Osteocyte (in vitro differentiated cells): ENCODE measurements at regions not wholly inside any gene's neighbourhood (a gene's known extent, or its start where the extent isn't known, plus 50 kb on each side); places are given as distances from the start of the nearest gene placed in this dataset.

Experiments used
- DNase-seq: peaks from one replicate; pipeline ENCODE4 v3.0.0; 2021; ENCODE audit warnings: mixed read lengths; ENCODE audit not compliant: unreplicated experiment; ENCODE audit errors: extremely low spot score
- H3K27ac Mint-ChIP-seq: one replicate; pipeline ENCODE4 v1.8.0; 2021; ENCODE audit warnings: mild to moderate bottlenecking, mixed read lengths; ENCODE audit not compliant: unreplicated experiment
- H3K27me3 Mint-ChIP-seq: one replicate; pipeline ENCODE4 v1.8.0; 2021; ENCODE audit warnings: mixed read lengths; ENCODE audit not compliant: unreplicated experiment
- H3K36me3 Mint-ChIP-seq: one replicate; pipeline ENCODE4 v1.8.0; 2021; ENCODE audit warnings: mixed read lengths; ENCODE audit not compliant: unreplicated experiment
- H3K4me1 Mint-ChIP-seq: one replicate; pipeline ENCODE4 v1.8.0; 2021; ENCODE audit warnings: mixed read lengths; ENCODE audit not compliant: unreplicated experiment
- H3K4me3 Mint-ChIP-seq: one replicate; pipeline ENCODE4 v1.8.0; 2021; ENCODE audit warnings: mild to moderate bottlenecking, moderate library complexity, mixed read lengths; ENCODE audit not compliant: unreplicated experiment
- H3K9me3 Mint-ChIP-seq: one replicate; pipeline ENCODE4 v1.8.0; 2021; ENCODE audit warnings: mixed read lengths; ENCODE audit not compliant: unreplicated experiment
- CTCF ChIP-seq: fragments of 200-600 bp; sonication (generic); IDR thresholded peaks from 2 replicates; pipeline ENCODE4 v1.5.0; 2021; ENCODE audit warnings: antibody characterized with exemption, mild to moderate bottlenecking, moderate library complexity

GRCh38 chrX:94204524-94204923 is 530.5 kb downstream of the FAM133A start:
- no peaks in the 10 kb centered on the region for H3K4me1 Mint-ChIP-seq
- H3K36me3 Mint-ChIP-seq: no peaks in the 10 kb centered on the region
- no peak for TF ChIP-seq CTCF
- DNase-seq: no peak
- no peak overlapping the region for H3K4me3 Mint-ChIP-seq
- H3K27ac Mint-ChIP-seq: no peak overlapping the region
- H3K27me3 Mint-ChIP-seq: no peaks in the 10 kb centered on the region
- no peaks in the 10 kb centered on the region for H3K9me3 Mint-ChIP-seq

GRCh38 chrX:94216738-94217137 is 542.7 kb downstream of the FAM133A start:
- no peaks in the 10 kb centered on the region for H3K9me3 Mint-ChIP-seq
- no peak overlapping the region for H3K27ac Mint-ChIP-seq
- H3K27me3 Mint-ChIP-seq: no peaks in the 10 kb centered on the region
- DNase-seq: no peak
- TF ChIP-seq CTCF: no peak
- no peaks in the 10 kb centered on the region for H3K4me1 Mint-ChIP-seq
- H3K36me3 Mint-ChIP-seq: no peaks in the 10 kb centered on the region
- no peak overlapping the region for H3K4me3 Mint-ChIP-seq

GRCh38 chrX:94252211-94252610 is 578.2 kb downstream of the FAM133A start:
- H3K36me3 Mint-ChIP-seq: no peaks in the 10 kb centered on the region
- no peaks in the 10 kb centered on the region for H3K27me3 Mint-ChIP-seq
- peaks cover 23% of the 10 kb centered on the region for H3K9me3 Mint-ChIP-seq
- DNase-seq: no peak
- no peak overlapping the region for H3K4me3 Mint-ChIP-seq
- H3K27ac Mint-ChIP-seq: no peak overlapping the region
- no peaks in the 10 kb centered on the region for H3K4me1 Mint-ChIP-seq
- TF ChIP-seq CTCF: no peak

GRCh38 chrX:94256396-94256795 is 582.4 kb downstream of the FAM133A start:
- no peak overlapping the region for H3K27ac Mint-ChIP-seq
- TF ChIP-seq CTCF: no peak
- DNase-seq: no peak
- no peaks in the 10 kb centered on the region for H3K36me3 Mint-ChIP-seq
- H3K27me3 Mint-ChIP-seq: no peaks in the 10 kb centered on the region
- H3K9me3 Mint-ChIP-seq: peaks cover 40% of the 10 kb centered on the region
- no peak overlapping the region for H3K4me3 Mint-ChIP-seq
- no peaks in the 10 kb centered on the region for H3K4me1 Mint-ChIP-seq

- no peak overlapping the region for H3K4me3 Mint-ChIP-seq
- H3K27ac Mint-ChIP-seq: no peak overlapping the region
- no peak for TF ChIP-seq CTCF
- peaks cover 31% of the 10 kb centered on the region for H3K9me3 Mint-ChIP-seq
- H3K36me3 Mint-ChIP-seq: no peaks in the 10 kb centered on the region
- H3K27me3 Mint-ChIP-seq: no peaks in the 10 kb centered on the region
- no peak for DNase-seq
- H3K4me1 Mint-ChIP-seq: no peaks in the 10 kb centered on the region
These were observed 591.3 kb downstream of the FAM133A start for GRCh38 chrX:94265323-94265722.
